Astrocyte (in vitro differentiated cells and primary cell): ENCODE measurements at regions not wholly inside any gene's neighbourhood (a gene's known extent, or its start where the extent isn't known, plus 50 kb on each side); places are given as distances from the start of the nearest gene placed in this dataset.

ENCODE experiments used
- CTCF ChIP-seq: IDR thresholded peaks from 2 replicates; pipeline ENCODE4 v1.5.1; 2011; ENCODE audit warnings: low read depth, mild to moderate bottlenecking, inconsistent platforms, low read length, moderate library complexity; ENCODE audit not compliant: insufficient read depth
- EZH2 ChIP-seq: IDR thresholded peaks from 2 replicates; pipeline ENCODE4 v1.6.1; 2012; ENCODE audit warnings: mild to moderate bottlenecking, low read length, inconsistent platforms; ENCODE audit not compliant: insufficient read depth

- TF ChIP-seq CTCF (no peak), EZH2 (no peak)
Observed at GRCh38 chr4:137378393-137378792, 153.9 kb downstream of the PCDH18 start.
